PC-9 (cell line): ENCODE measurements at regions not wholly inside any gene's neighbourhood (a gene's known extent, or its start where the extent isn't known, plus 50 kb on each side); places are given as distances from the start of the nearest gene placed in this dataset.
"Not testable (repeated sequence)": the region's sequence is repeated elsewhere in the genome, so short reads cannot be mapped to it uniquely, and the experiment has no call there.

ENCODE experiments used
- BruUV-seq: library from RNA; stranded (reverse); fragments of 400-500 nt; replicated peaks from 2 replicates; lab custom pipeline; 2021; lab: Mats Ljungman, UMichigan
- CTCF ChIA-PET: fragments of 300-600 bp; sonication (Branson Sonifier 250); formaldehyde crosslinking; loops from one replicate; lab custom pipeline; 2022; ENCODE audit warnings: antibody characterized with exemption; lab: Charles Lee
- POLR2A ChIA-PET: fragments of 300-600 bp; sonication (Branson Sonifier 250); formaldehyde crosslinking; loops from one replicate; lab custom pipeline; 2022; ENCODE audit warnings: antibody characterized with exemption; ENCODE audit not compliant: unreplicated experiment; lab: Charles Lee
- DNase-seq, 2 experiments: peaks; one replicate each; pipeline versions ENCODE4 v3.0.0 to v3.0.0-alpha.2; 2015 to 2022; ENCODE audit warnings: mixed read lengths in 1 of 2
- H2AFZ ChIP-seq: fragments of 200-600 bp; sonication (generic); 2 replicates; pipeline ENCODE4 v1.8.1; 2017; ENCODE audit warnings: antibody characterized with exemption
- H3F3A ChIP-seq: fragments of 200-600 bp; sonication (generic); 2 replicates; pipeline ENCODE4 v1.8.1; 2017; ENCODE audit warnings: antibody characterized with exemption, mild to moderate bottlenecking, low read depth; ENCODE audit not compliant: insufficient read depth
- H3K27ac ChIP-seq: fragments of 200-600 bp; sonication (generic); 2 replicates; pipeline ENCODE4 v1.6.1; 2016; ENCODE audit warnings: mixed run types
- H3K27me3 ChIP-seq: fragments of 200-600 bp; sonication (generic); 2 replicates; pipeline ENCODE4 v1.6.1; 2016; ENCODE audit warnings: low read depth, mixed run types; ENCODE audit not compliant: insufficient read depth
- H3K36me3 ChIP-seq: fragments of 200-600 bp; sonication (generic); 2 replicates; pipeline ENCODE4 v1.6.1; 2016; ENCODE audit warnings: low read depth, mixed run types
- H3K4me1 ChIP-seq: fragments of 200-600 bp; sonication (generic); replicated peaks from 2 replicates; pipeline ENCODE4 v1.6.1; 2016; ENCODE audit warnings: mixed run types; ENCODE audit not compliant: insufficient read depth
- H3K4me2 ChIP-seq: fragments of 200-600 bp; sonication (generic); 2 replicates; pipeline ENCODE4 v1.6.1; 2017; ENCODE audit warnings: mixed run types
- H3K4me3 ChIP-seq: fragments of 200-600 bp; sonication (generic); 2 replicates; pipeline ENCODE4 v1.6.1; 2016; ENCODE audit warnings: mixed run types
- H3K79me2 ChIP-seq: fragments of 200-600 bp; sonication (generic); 2 replicates; pipeline ENCODE4 v1.6.1; 2017; ENCODE audit warnings: low read depth, mixed run types
- H3K9me2 ChIP-seq: fragments of 200-600 bp; sonication (generic); 2 replicates; pipeline ENCODE4 v1.8.1; 2017; ENCODE audit warnings: mild to moderate bottlenecking; ENCODE audit not compliant: insufficient read depth
- H3K9me3 ChIP-seq: fragments of 200-600 bp; sonication (generic); 2 replicates; pipeline ENCODE4 v1.8.1; 2016; ENCODE audit warnings: low read depth; ENCODE audit not compliant: insufficient read depth
- H4K20me1 ChIP-seq: fragments of 200-600 bp; sonication (generic); 2 replicates; pipeline ENCODE4 v1.8.1; 2017; ENCODE audit not compliant: insufficient read depth
- EZH2 ChIP-seq: fragments of 200-600 bp; sonication (generic); IDR thresholded peaks from 2 replicates; pipeline ENCODE4 v1.8.0; 2017; ENCODE audit warnings: antibody characterized with exemption, low read depth
- intact Hi-C: fragments of 100-400 bp; cut with micrococcal nuclease; formaldehyde crosslinking; loops from one replicate; pipeline ENCODE4 v1.10.0; 2022; ENCODE audit not compliant: unreplicated experiment
- TF ChIP-seq, protein P1 (sequence below): fragments of 200-600 bp; sonication (generic); conservative IDR thresholded peaks from 2 replicates; pipeline ENCODE4 v1.6.1; 2017; ENCODE audit warnings: mixed run types, antibody characterized with exemption, mild to moderate bottlenecking, moderate library complexity

DNA sequence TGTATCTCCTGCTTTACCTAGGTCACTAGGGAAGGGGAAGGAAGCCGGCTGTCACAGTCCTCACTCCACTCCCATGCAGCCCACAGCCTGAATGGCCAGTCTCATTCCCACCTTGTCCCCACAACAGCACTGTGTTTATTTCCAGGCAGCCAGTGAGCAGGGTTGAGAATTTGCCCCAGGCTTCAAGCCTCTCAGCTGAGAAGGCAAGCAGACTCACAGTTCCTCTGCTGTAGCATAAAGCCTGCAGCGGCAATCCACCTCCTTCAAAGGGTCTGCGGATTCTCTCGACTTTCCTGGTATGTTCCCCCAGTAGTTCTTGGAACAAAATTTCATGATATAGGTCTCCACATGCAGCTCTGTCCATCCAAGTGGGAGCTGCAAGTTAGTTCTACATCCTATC lies 262.9 kb upstream of the GULP1 start:
- no peak for DNase-seq
- H3K79me2 ChIP-seq: no peaks in the 10 kb centered on the region
- no peaks in the 10 kb centered on the region for H3F3A ChIP-seq
- ChIA-PET CTCF (no interaction called here), POLR2A (no interaction called here)
- no peaks in the 10 kb centered on the region for H3K4me1 ChIP-seq
- H3K9me2 ChIP-seq: no peaks in the 10 kb centered on the region
- no peaks in the 10 kb centered on the region for H3K27me3 ChIP-seq
- no peak overlapping the region for H3K27ac ChIP-seq
- no peaks in the 10 kb centered on the region for H4K20me1 ChIP-seq
- H3K36me3 ChIP-seq: no peaks in the 10 kb centered on the region
- no peak for TF ChIP-seq EZH2
- TF ChIP-seq, protein P1, sequence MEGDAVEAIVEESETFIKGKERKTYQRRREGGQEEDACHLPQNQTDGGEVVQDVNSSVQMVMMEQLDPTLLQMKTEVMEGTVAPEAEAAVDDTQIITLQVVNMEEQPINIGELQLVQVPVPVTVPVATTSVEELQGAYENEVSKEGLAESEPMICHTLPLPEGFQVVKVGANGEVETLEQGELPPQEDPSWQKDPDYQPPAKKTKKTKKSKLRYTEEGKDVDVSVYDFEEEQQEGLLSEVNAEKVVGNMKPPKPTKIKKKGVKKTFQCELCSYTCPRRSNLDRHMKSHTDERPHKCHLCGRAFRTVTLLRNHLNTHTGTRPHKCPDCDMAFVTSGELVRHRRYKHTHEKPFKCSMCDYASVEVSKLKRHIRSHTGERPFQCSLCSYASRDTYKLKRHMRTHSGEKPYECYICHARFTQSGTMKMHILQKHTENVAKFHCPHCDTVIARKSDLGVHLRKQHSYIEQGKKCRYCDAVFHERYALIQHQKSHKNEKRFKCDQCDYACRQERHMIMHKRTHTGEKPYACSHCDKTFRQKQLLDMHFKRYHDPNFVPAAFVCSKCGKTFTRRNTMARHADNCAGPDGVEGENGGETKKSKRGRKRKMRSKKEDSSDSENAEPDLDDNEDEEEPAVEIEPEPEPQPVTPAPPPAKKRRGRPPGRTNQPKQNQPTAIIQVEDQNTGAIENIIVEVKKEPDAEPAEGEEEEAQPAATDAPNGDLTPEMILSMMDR: no peak
- H3K4me2 ChIP-seq: no peak overlapping the region
- no TSS peak for BruUV-seq
- H3K4me3 ChIP-seq: no peak overlapping the region
- H2AFZ ChIP-seq: no peak overlapping the region
- intact Hi-C loops: no loop called here
- no peaks in the 10 kb centered on the region for H3K9me3 ChIP-seq

GRCh38 chr2:188032306-188032705 lies 259.4 kb upstream of the GULP1 start:
- no peaks in the 10 kb centered on the region for H3K9me2 ChIP-seq
- no peak overlapping the region for H3K4me2 ChIP-seq
- H3F3A ChIP-seq: no peaks in the 10 kb centered on the region
- intact Hi-C loops: no loop called here
- H4K20me1 ChIP-seq: no peaks in the 10 kb centered on the region
- H3K4me3 ChIP-seq: no peak overlapping the region
- no peak overlapping the region for H3K27ac ChIP-seq
- CTCF ChIA-PET: no interaction called here
- no peak for DNase-seq
- TF ChIP-seq EZH2: no peak
- TF ChIP-seq, protein P1: no peak
- no peaks in the 10 kb centered on the region for H3K36me3 ChIP-seq
- no peaks in the 10 kb centered on the region for H3K4me1 ChIP-seq
- no peaks in the 10 kb centered on the region for H3K79me2 ChIP-seq
- H3K9me3 ChIP-seq: no peaks in the 10 kb centered on the region
- H2AFZ ChIP-seq: no peak overlapping the region
- no TSS peak for BruUV-seq
- no peaks in the 10 kb centered on the region for H3K27me3 ChIP-seq
- POLR2A ChIA-PET: no interaction called here

- intact Hi-C loops: no loop called here
- H4K20me1 ChIP-seq: no peaks in the 10 kb centered on the region
Observed at GRCh38 chr2:188032786-188033185, 258.9 kb upstream of the GULP1 start.

GRCh38 chr2:188033240-188033639 lies 258.4 kb upstream of the GULP1 start:
- H3K4me1 ChIP-seq, H3K4me3 ChIP-seq, H3K9me3 ChIP-seq, H3K79me2 ChIP-seq, H3K27me3 ChIP-seq, H2AFZ ChIP-seq, POLR2A ChIA-PET, H3F3A ChIP-seq, H3K4me2 ChIP-seq, H3K36me3 ChIP-seq, H3K9me2 ChIP-seq, CTCF ChIA-PET, BruUV-seq, H3K27ac ChIP-seq, DNase-seq, intact Hi-C loops, H4K20me1 ChIP-seq: not testable (repeated sequence)

More at GRCh38 chr2:188032786-188033185, 258.9 kb upstream of the GULP1 start:
- POLR2A ChIA-PET: no interaction called here
- Histone ChIP-seq H3K4me1 (no peaks in the 10 kb centered on the region), H3K9me2 (no peaks in the 10 kb centered on the region), H3K27ac (no peak overlapping the region), H3K4me3 (no peak overlapping the region), H3K27me3 (no peaks in the 10 kb centered on the region), H3K4me2 (no peak overlapping the region), H3F3A (no peaks in the 10 kb centered on the region), H2AFZ (no peak overlapping the region), H3K9me3 (no peaks in the 10 kb centered on the region), H3K36me3 (no peaks in the 10 kb centered on the region), H3K79me2 (no peaks in the 10 kb centered on the region)
- no peak for DNase-seq
- CTCF ChIA-PET: no interaction called here
- no peak for TF ChIP-seq EZH2
- TF ChIP-seq, protein P1: no peak
- no TSS peak for BruUV-seq

- H3K36me3 ChIP-seq, H4K20me1 ChIP-seq, H3K4me1 ChIP-seq, H3K9me3 ChIP-seq, CTCF ChIA-PET, H3K27ac ChIP-seq, H3K9me2 ChIP-seq, H3F3A ChIP-seq, intact Hi-C loops, H3K4me3 ChIP-seq, H2AFZ ChIP-seq, H3K27me3 ChIP-seq, H3K79me2 ChIP-seq, DNase-seq, POLR2A ChIA-PET, BruUV-seq, H3K4me2 ChIP-seq: not testable (repeated sequence)
Observed at GRCh38 chr2:188034102-188034501, 257.6 kb upstream of the GULP1 start.
